Endothelial cell (in vitro differentiated cells): ENCODE measurements at regions not wholly inside any gene's neighbourhood (a gene's known extent, or its start where the extent isn't known, plus 50 kb on each side); places are given as distances from the start of the nearest gene placed in this dataset.

Experiments used
- DNase-seq: peaks from one replicate; pipeline ENCODE4 v3.0.0; 2021; ENCODE audit warnings: low spot score
- H3K27ac Mint-ChIP-seq: one replicate; pipeline ENCODE4 v1.8.0; 2021; ENCODE audit warnings: mixed read lengths, inconsistent platforms; ENCODE audit not compliant: unreplicated experiment
- H3K27me3 Mint-ChIP-seq: one replicate; pipeline ENCODE4 v1.8.0; 2021; ENCODE audit warnings: mild to moderate bottlenecking, moderate library complexity, mixed read lengths, inconsistent platforms; ENCODE audit not compliant: unreplicated experiment
- H3K36me3 Mint-ChIP-seq: one replicate; pipeline ENCODE4 v1.8.0; 2021; ENCODE audit warnings: mild to moderate bottlenecking, low read depth, mixed read lengths, inconsistent platforms; ENCODE audit not compliant: unreplicated experiment
- H3K4me1 Mint-ChIP-seq: one replicate; pipeline ENCODE4 v1.8.0; 2021; ENCODE audit warnings: mild to moderate bottlenecking, mixed read lengths, inconsistent platforms; ENCODE audit not compliant: unreplicated experiment
- H3K4me3 Mint-ChIP-seq: one replicate; pipeline ENCODE4 v1.8.0; 2021; ENCODE audit warnings: mild to moderate bottlenecking, mixed read lengths, inconsistent platforms; ENCODE audit not compliant: unreplicated experiment
- H3K9me3 Mint-ChIP-seq: one replicate; pipeline ENCODE4 v1.8.0; 2021; ENCODE audit warnings: mixed read lengths, inconsistent platforms; ENCODE audit not compliant: unreplicated experiment
- CTCF ChIP-seq: fragments of 200-600 bp; sonication (generic); IDR thresholded peaks from one replicate; pipeline ENCODE4 v1.5.0; 2021; ENCODE audit warnings: antibody characterized with exemption; ENCODE audit not compliant: unreplicated experiment

GRCh38 chr5:167269146-167269545 lies 1022.3 kb upstream of the WWC1 start:
- no peak for DNase-seq
- H3K9me3 Mint-ChIP-seq: no peaks in the 10 kb centered on the region
- TF ChIP-seq CTCF: no peak
- H3K27me3 Mint-ChIP-seq: no peaks in the 10 kb centered on the region
- no peaks in the 10 kb centered on the region for H3K36me3 Mint-ChIP-seq
- H3K4me1 Mint-ChIP-seq: no peaks in the 10 kb centered on the region
- no peak overlapping the region for H3K27ac Mint-ChIP-seq
- H3K4me3 Mint-ChIP-seq: no peak overlapping the region

GRCh38 chr5:167271081-167271480 lies 1020.4 kb upstream of the WWC1 start:
- Mint-ChIP-seq H3K27me3 (no peaks in the 10 kb centered on the region), H3K27ac (no peak overlapping the region), H3K9me3 (no peaks in the 10 kb centered on the region), H3K4me1 (no peaks in the 10 kb centered on the region), H3K36me3 (no peaks in the 10 kb centered on the region), H3K4me3 (no peak overlapping the region)
- DNase-seq: no peak
- TF ChIP-seq CTCF: no peak

GRCh38 chr5:167271511-167271910 lies 1019.9 kb upstream of the WWC1 start:
- Mint-ChIP-seq H3K9me3 (no peaks in the 10 kb centered on the region), H3K36me3 (no peaks in the 10 kb centered on the region), H3K27ac (no peak overlapping the region), H3K4me3 (no peak overlapping the region), H3K27me3 (no peaks in the 10 kb centered on the region), H3K4me1 (no peaks in the 10 kb centered on the region)
- no peak for DNase-seq
- no peak for TF ChIP-seq CTCF

GRCh38 chr5:167280111-167280510 lies 1011.3 kb upstream of the WWC1 start:
- TF ChIP-seq CTCF: no peak
- H3K9me3 Mint-ChIP-seq: no peaks in the 10 kb centered on the region
- no peak for DNase-seq
- no peak overlapping the region for H3K27ac Mint-ChIP-seq
- H3K4me1 Mint-ChIP-seq: peaks cover 4% of the 10 kb centered on the region
- H3K27me3 Mint-ChIP-seq: no peaks in the 10 kb centered on the region
- H3K4me3 Mint-ChIP-seq: no peak overlapping the region
- H3K36me3 Mint-ChIP-seq: no peaks in the 10 kb centered on the region

GRCh38 chr5:167281925-167282324 lies 1009.5 kb upstream of the WWC1 start:
- Mint-ChIP-seq H3K4me3 (no peak overlapping the region), H3K36me3 (no peaks in the 10 kb centered on the region), H3K27ac (no peak overlapping the region), H3K9me3 (no peaks in the 10 kb centered on the region), H3K27me3 (no peaks in the 10 kb centered on the region), H3K4me1 (peaks cover 4% of the 10 kb centered on the region)
- DNase-seq: no peak
- no peak for TF ChIP-seq CTCF
